ENCODE measurements at regions not wholly inside any gene's neighbourhood (a gene's known extent, or its start where the extent isn't known, plus 50 kb on each side); places are given as distances from the start of the nearest gene placed in this dataset.

DNA sequence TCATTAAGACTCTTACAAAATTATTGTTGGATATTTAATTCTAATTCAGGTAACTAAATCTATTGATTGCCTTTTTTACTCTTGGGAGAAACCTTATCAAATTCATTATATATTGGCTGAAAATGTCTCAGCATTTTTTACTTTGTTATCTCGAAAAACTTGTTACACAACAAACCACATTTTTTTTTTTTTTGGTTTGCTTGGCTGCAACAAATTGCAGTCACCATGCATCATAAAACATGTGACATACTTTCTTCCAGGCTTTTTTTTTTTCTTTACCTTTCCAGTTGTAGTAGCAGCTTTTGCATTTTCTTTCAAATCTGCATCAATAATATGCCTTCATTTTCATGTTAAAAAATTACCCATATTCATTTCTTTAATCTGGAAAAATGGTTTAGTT lies 186.7 kb downstream of the TDRD15 start:
- TF ChIP-seq, protein P1, sequence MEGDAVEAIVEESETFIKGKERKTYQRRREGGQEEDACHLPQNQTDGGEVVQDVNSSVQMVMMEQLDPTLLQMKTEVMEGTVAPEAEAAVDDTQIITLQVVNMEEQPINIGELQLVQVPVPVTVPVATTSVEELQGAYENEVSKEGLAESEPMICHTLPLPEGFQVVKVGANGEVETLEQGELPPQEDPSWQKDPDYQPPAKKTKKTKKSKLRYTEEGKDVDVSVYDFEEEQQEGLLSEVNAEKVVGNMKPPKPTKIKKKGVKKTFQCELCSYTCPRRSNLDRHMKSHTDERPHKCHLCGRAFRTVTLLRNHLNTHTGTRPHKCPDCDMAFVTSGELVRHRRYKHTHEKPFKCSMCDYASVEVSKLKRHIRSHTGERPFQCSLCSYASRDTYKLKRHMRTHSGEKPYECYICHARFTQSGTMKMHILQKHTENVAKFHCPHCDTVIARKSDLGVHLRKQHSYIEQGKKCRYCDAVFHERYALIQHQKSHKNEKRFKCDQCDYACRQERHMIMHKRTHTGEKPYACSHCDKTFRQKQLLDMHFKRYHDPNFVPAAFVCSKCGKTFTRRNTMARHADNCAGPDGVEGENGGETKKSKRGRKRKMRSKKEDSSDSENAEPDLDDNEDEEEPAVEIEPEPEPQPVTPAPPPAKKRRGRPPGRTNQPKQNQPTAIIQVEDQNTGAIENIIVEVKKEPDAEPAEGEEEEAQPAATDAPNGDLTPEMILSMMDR (conservative IDR thresholded peaks at IDR 0.05; ENCODE audit: low read depth, low read length), result no peak
- TF ChIP-seq CHD1 (IDR thresholded peaks at IDR 0.05; ENCODE audit: low read depth, low read length), result no peak
- no peak for TF ChIP-seq RCOR1 (IDR thresholded peaks at IDR 0.05; ENCODE audit: insufficient replicate concordance, low read length)
- no peak for TF ChIP-seq POLR2A (IDR thresholded peaks at IDR 0.05; ENCODE audit: low read depth, low read length)
- TF ChIP-seq, protein P2, sequence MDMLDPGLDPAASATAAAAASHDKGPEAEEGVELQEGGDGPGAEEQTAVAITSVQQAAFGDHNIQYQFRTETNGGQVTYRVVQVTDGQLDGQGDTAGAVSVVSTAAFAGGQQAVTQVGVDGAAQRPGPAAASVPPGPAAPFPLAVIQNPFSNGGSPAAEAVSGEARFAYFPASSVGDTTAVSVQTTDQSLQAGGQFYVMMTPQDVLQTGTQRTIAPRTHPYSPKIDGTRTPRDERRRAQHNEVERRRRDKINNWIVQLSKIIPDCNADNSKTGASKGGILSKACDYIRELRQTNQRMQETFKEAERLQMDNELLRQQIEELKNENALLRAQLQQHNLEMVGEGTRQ (IDR thresholded peaks at IDR 0.05; ENCODE audit: low read depth, low read length), result no peak
- TF ChIP-seq NFE2L2 (IDR thresholded peaks at IDR 0.05; ENCODE audit: low read depth, low read length), result no peak
- no peak for TF ChIP-seq MXI1 (IDR thresholded peaks at IDR 0.05; ENCODE audit: borderline replicate concordance, low read depth, low read length)

Data from IMR-90 (cell line).